ENCODE measurements at regions not wholly inside any gene's neighbourhood (a gene's known extent, or its start where the extent isn't known, plus 50 kb on each side); places are given as distances from the start of the nearest gene placed in this dataset.

GRCh38 chr14:58836303-58836974, 198.7 kb downstream of the DACT1 start:
- Histone ChIP-seq H3K4me1 (ENCODE audit: control insufficient read depth in 2 of 2, insufficient read depth in 2 of 2, low read length in 1 of 2) (no peaks in the 10 kb centered on the region), H3K27me3 (ENCODE audit: control insufficient read depth in 1 of 2, insufficient read depth in 2 of 2, low read length in 2 of 2) (no peaks in the 10 kb centered on the region), H3K9me3 (ENCODE audit: control insufficient read depth in 2 of 2, insufficient read depth in 1 of 2, low read depth in 1 of 2, low read length in 1 of 2) (no peaks in the 10 kb centered on the region), H3K27ac (ENCODE audit: low read depth in 2 of 2, low read length in 1 of 2) (no peak overlapping the region), H3K4me3 (ENCODE audit: low read depth in 1 of 2, low read length in 2 of 2) (no peak overlapping the region), H3K36me3 (ENCODE audit: control insufficient read depth in 2 of 2, insufficient read depth in 2 of 2, low read length in 1 of 2) (no peaks in the 10 kb centered on the region)
- 90 to 92% methylated on average over 1 of the region's 1 CpG for WGBS, 2 donors

GRCh38 chr14:58839233-58839632, 201.5 kb downstream of the DACT1 start:
- Histone ChIP-seq H3K27me3 (ENCODE audit: control insufficient read depth in 1 of 2, insufficient read depth in 2 of 2, low read length in 2 of 2) (no peaks in the 10 kb centered on the region), H3K36me3 (ENCODE audit: control insufficient read depth in 2 of 2, insufficient read depth in 2 of 2, low read length in 1 of 2) (no peaks in the 10 kb centered on the region), H3K27ac (ENCODE audit: low read depth in 2 of 2, low read length in 1 of 2) (no peak overlapping the region), H3K9me3 (ENCODE audit: control insufficient read depth in 2 of 2, insufficient read depth in 1 of 2, low read depth in 1 of 2, low read length in 1 of 2) (no peaks in the 10 kb centered on the region), H3K4me1 (ENCODE audit: control insufficient read depth in 2 of 2, insufficient read depth in 2 of 2, low read length in 1 of 2) (no peaks in the 10 kb centered on the region), H3K4me3 (ENCODE audit: low read depth in 1 of 2, low read length in 2 of 2) (no peak overlapping the region)
- 77 to 83% methylated on average over 5 of the region's 5 CpGs for WGBS, 2 donors

- no peaks in the 10 kb centered on the region for H3K36me3 ChIP-seq (ENCODE audit: control insufficient read depth in 2 of 2, insufficient read depth in 2 of 2, low read length in 1 of 2)
- no peaks in the 10 kb centered on the region for H3K27me3 ChIP-seq (ENCODE audit: control insufficient read depth in 1 of 2, insufficient read depth in 2 of 2, low read length in 2 of 2)
- H3K4me3 ChIP-seq (ENCODE audit: low read depth in 1 of 2, low read length in 2 of 2), result no peak overlapping the region
- no peaks in the 10 kb centered on the region for H3K4me1 ChIP-seq (ENCODE audit: control insufficient read depth in 2 of 2, insufficient read depth in 2 of 2, low read length in 1 of 2)
- no peak overlapping the region for H3K27ac ChIP-seq (ENCODE audit: low read depth in 2 of 2, low read length in 1 of 2)
- H3K9me3 ChIP-seq (ENCODE audit: control insufficient read depth in 2 of 2, insufficient read depth in 1 of 2, low read depth in 1 of 2, low read length in 1 of 2), result no peaks in the 10 kb centered on the region
- 71 to 82% methylated on average over 2 of the region's 2 CpGs for WGBS, 2 donors
These were observed 206.8 kb downstream of the DACT1 start for GRCh38 chr14:58844544-58844943.

- Histone ChIP-seq H3K27ac (ENCODE audit: low read depth in 2 of 2, low read length in 1 of 2) (no peak overlapping the region), H3K4me3 (ENCODE audit: low read depth in 1 of 2, low read length in 2 of 2) (no peak overlapping the region), H3K4me1 (ENCODE audit: control insufficient read depth in 2 of 2, insufficient read depth in 2 of 2, low read length in 1 of 2) (no peaks in the 10 kb centered on the region), H3K9me3 (ENCODE audit: control insufficient read depth in 2 of 2, insufficient read depth in 1 of 2, low read depth in 1 of 2, low read length in 1 of 2) (no peaks in the 10 kb centered on the region), H3K36me3 (ENCODE audit: control insufficient read depth in 2 of 2, insufficient read depth in 2 of 2, low read length in 1 of 2) (no peaks in the 10 kb centered on the region), H3K27me3 (ENCODE audit: control insufficient read depth in 1 of 2, insufficient read depth in 2 of 2, low read length in 2 of 2) (no peaks in the 10 kb centered on the region)
- WGBS, 2 donors, result 70 to 90% methylated on average over 5 of the region's 5 CpGs
These were observed 209.1 kb downstream of the DACT1 start for GRCh38 chr14:58846682-58847465.

- H3K9me3 ChIP-seq (ENCODE audit: control insufficient read depth in 2 of 2, insufficient read depth in 1 of 2, low read depth in 1 of 2, low read length in 1 of 2), result no peaks in the 10 kb centered on the region
- H3K27me3 ChIP-seq (ENCODE audit: control insufficient read depth in 1 of 2, insufficient read depth in 2 of 2, low read length in 2 of 2), result no peaks in the 10 kb centered on the region
- no peak overlapping the region for H3K4me3 ChIP-seq (ENCODE audit: low read depth in 1 of 2, low read length in 2 of 2)
- no peaks in the 10 kb centered on the region for H3K36me3 ChIP-seq (ENCODE audit: control insufficient read depth in 2 of 2, insufficient read depth in 2 of 2, low read length in 1 of 2)
- 95 to 97% methylated on average over 8 of the region's 8 CpGs for WGBS, 2 donors
- no peak overlapping the region for H3K27ac ChIP-seq (ENCODE audit: low read depth in 2 of 2, low read length in 1 of 2)
- no peaks in the 10 kb centered on the region for H3K4me1 ChIP-seq (ENCODE audit: control insufficient read depth in 2 of 2, insufficient read depth in 2 of 2, low read length in 1 of 2)
These were observed 210.6 kb downstream of the DACT1 start for GRCh38 chr14:58848365-58848764.

- H3K4me3 ChIP-seq (ENCODE audit: low read depth in 1 of 2, low read length in 2 of 2), result no peak overlapping the region
- 57 to 89% methylated on average over 4 of the region's 4 CpGs for WGBS, 2 donors
- no peak overlapping the region for H3K27ac ChIP-seq (ENCODE audit: low read depth in 2 of 2, low read length in 1 of 2)
These were observed 211.8 kb downstream of the DACT1 start for GRCh38 chr14:58849601-58850000.

GRCh38 chr14:58850011-58850410, 212.2 kb downstream of the DACT1 start:
- H3K27ac ChIP-seq (ENCODE audit: low read depth in 2 of 2, low read length in 1 of 2), result no peak overlapping the region
- WGBS, 2 donors, result 63 to 76% methylated on average over 1 of the region's 1 CpG

More at GRCh38 chr14:58849601-58850000, 211.8 kb downstream of the DACT1 start:
- no peaks in the 10 kb centered on the region for H3K36me3 ChIP-seq (ENCODE audit: control insufficient read depth in 2 of 2, insufficient read depth in 2 of 2, low read length in 1 of 2)
- no peaks in the 10 kb centered on the region for H3K9me3 ChIP-seq (ENCODE audit: control insufficient read depth in 2 of 2, insufficient read depth in 1 of 2, low read depth in 1 of 2, low read length in 1 of 2)
- H3K27me3 ChIP-seq (ENCODE audit: control insufficient read depth in 1 of 2, insufficient read depth in 2 of 2, low read length in 2 of 2), result no peaks in the 10 kb centered on the region
- H3K4me1 ChIP-seq (ENCODE audit: control insufficient read depth in 2 of 2, insufficient read depth in 2 of 2, low read length in 1 of 2), result no peaks in the 10 kb centered on the region

GRCh38 chr14:58861586-58861985, 223.8 kb downstream of the DACT1 start:
- H3K27ac ChIP-seq (ENCODE audit: low read depth in 2 of 2, low read length in 1 of 2), result no peak overlapping the region
- WGBS, 2 donors, result 61 to 64% methylated on average over 2 of the region's 2 CpGs

More at GRCh38 chr14:58850011-58850410, 212.2 kb downstream of the DACT1 start:
- Histone ChIP-seq H3K36me3 (ENCODE audit: control insufficient read depth in 2 of 2, insufficient read depth in 2 of 2, low read length in 1 of 2) (no peaks in the 10 kb centered on the region), H3K4me1 (ENCODE audit: control insufficient read depth in 2 of 2, insufficient read depth in 2 of 2, low read length in 1 of 2) (no peaks in the 10 kb centered on the region), H3K9me3 (ENCODE audit: control insufficient read depth in 2 of 2, insufficient read depth in 1 of 2, low read depth in 1 of 2, low read length in 1 of 2) (no peaks in the 10 kb centered on the region), H3K4me3 (ENCODE audit: low read depth in 1 of 2, low read length in 2 of 2) (no peak overlapping the region), H3K27me3 (ENCODE audit: control insufficient read depth in 1 of 2, insufficient read depth in 2 of 2, low read length in 2 of 2) (no peaks in the 10 kb centered on the region)

GRCh38 chr14:58862416-58863160, 224.8 kb downstream of the DACT1 start:
- Histone ChIP-seq H3K27me3 (ENCODE audit: control insufficient read depth in 1 of 2, insufficient read depth in 2 of 2, low read length in 2 of 2) (no peaks in the 10 kb centered on the region), H3K27ac (ENCODE audit: low read depth in 2 of 2, low read length in 1 of 2) (no peak overlapping the region), H3K4me3 (ENCODE audit: low read depth in 1 of 2, low read length in 2 of 2) (no peak overlapping the region), H3K4me1 (ENCODE audit: control insufficient read depth in 2 of 2, insufficient read depth in 2 of 2, low read length in 1 of 2) (no peaks in the 10 kb centered on the region), H3K9me3 (ENCODE audit: control insufficient read depth in 2 of 2, insufficient read depth in 1 of 2, low read depth in 1 of 2, low read length in 1 of 2) (peaks cover 4 to 10% of the 10 kb centered on the region in 2 donors), H3K36me3 (ENCODE audit: control insufficient read depth in 2 of 2, insufficient read depth in 2 of 2, low read length in 1 of 2) (no peaks in the 10 kb centered on the region)
- 71 to 79% methylated on average over 2 of the region's 2 CpGs for WGBS, 2 donors

More at GRCh38 chr14:58861586-58861985, 223.8 kb downstream of the DACT1 start:
- no peaks in the 10 kb centered on the region for H3K4me1 ChIP-seq (ENCODE audit: control insufficient read depth in 2 of 2, insufficient read depth in 2 of 2, low read length in 1 of 2)
- peaks cover 4 to 10% of the 10 kb centered on the region in 2 donors for H3K9me3 ChIP-seq (ENCODE audit: control insufficient read depth in 2 of 2, insufficient read depth in 1 of 2, low read depth in 1 of 2, low read length in 1 of 2)
- no peaks in the 10 kb centered on the region for H3K27me3 ChIP-seq (ENCODE audit: control insufficient read depth in 1 of 2, insufficient read depth in 2 of 2, low read length in 2 of 2)
- no peaks in the 10 kb centered on the region for H3K36me3 ChIP-seq (ENCODE audit: control insufficient read depth in 2 of 2, insufficient read depth in 2 of 2, low read length in 1 of 2)
- no peak overlapping the region for H3K4me3 ChIP-seq (ENCODE audit: low read depth in 1 of 2, low read length in 2 of 2)

Data from esophagus (tissue), 2 donors.